ENCODE measurements at regions not wholly inside any gene's neighbourhood (a gene's known extent, or its start where the extent isn't known, plus 50 kb on each side); places are given as distances from the start of the nearest gene placed in this dataset.
"Not testable (repeated sequence)": the region's sequence is repeated elsewhere in the genome, so short reads cannot be mapped to it uniquely, and the experiment has no call there.

DNA sequence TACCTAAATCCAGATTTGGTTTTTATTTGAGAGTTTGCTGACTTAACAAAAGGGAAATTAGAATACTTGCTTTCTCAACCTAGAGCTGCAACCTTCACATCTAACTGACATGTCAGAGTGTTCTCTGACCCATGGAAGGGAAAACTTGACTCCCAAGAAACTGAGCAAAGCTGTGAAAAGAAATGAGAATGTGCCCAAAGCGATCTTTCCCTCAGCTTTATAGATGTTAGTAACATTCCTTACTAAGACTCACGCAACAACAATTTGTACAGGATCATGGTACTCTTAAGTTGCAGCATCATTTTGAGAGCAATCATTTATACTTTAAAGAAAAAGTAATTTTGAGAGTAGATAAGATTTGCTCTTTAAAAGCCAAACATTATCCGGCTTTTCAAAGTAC is 117.0 kb upstream of the FBXL7 start:
- no peak for DNase-seq

DNA sequence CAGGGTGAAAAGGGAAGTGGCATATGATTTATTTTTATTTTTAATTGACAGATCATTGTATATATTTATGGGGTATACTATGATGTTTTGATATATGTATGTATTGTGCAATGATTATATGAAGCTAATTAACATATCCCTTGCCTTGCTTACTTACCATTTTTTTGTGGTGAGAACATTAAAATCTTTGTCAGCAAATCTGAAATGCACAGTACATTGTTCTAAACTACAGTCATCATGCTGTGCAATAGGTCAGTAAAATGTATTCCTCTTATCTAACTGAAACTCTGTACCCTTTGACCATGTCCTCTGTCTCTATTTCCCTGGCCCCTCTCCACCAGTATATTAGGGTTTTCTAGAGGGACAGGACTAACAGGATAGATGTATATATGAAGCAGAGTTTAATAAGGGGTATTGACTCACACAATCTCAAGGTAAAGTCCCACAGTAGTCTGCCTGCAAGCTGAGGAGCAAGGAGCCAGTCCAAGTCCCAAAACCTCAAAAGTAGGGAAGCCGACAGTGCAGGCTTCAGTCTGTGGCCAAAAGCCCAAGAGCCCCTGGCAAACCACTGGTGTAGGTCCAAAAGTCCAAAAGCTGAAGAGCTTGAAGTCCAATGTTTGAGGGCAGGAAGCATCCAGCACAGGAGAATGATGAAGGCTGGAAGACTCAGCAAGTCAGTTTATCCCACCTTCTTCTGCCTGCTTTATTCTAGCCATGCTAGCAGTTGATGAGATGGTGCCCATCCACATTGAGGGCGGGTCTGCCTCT is 122.2 kb upstream of the FBXL7 start:
- DNase-seq, result no peak

DNA sequence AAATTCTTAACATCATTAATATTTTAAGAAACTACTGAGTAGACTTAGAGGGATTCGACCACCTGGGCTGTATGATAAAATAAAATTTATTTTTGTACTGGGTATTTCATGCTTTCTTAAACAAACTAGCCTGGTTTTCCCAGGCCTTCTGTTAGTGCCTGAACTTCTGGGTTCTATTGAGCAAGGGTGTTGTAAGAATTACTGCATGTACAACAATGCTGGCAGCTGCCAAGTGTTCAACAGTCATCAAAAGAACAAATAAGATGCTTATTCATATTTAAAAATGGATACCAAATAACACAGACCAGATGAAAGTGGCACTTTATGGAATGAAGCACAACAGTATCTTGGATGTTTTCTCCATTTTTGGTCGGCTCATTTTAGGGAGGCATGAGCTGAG is 123.2 kb upstream of the FBXL7 start:
- no peak for DNase-seq

DNA sequence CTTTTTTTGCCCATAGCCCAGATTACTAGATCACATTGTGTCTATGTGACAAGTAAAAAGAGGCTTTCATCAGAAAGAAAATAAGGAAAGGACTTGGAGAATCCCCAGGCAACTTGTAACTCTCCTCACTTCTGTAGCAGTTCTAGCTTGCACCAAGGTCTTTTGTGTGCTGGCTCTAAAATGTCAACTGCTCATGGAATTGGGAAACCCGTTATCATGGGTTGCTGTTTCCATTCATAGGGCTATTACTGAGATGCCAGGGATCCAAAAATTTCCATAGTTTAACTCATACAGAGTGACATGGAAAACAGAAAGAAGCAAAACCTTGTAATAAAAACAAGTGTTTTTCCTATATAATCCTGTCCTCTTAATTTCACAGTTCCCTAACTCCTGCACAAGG is 123.9 kb upstream of the FBXL7 start:
- DNase-seq, result no peak

DNA sequence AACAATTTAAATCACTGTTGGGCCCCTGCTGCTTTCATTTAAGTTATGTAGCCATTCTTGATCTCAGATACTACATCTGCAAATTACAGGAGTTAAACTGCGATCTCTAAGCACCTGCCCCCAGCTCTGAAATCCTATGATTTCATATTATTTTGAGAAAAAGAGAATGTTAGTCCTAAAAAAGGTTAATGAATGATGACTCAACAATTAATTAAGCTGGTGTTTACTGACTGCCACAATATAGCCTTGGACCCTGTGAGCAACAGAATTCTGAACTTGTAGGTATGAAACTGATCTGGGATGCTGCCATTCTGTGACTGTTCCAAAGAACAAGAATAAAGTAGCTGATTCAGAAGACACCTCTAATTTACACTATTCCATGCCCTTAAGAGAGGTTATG is 124.4 kb upstream of the FBXL7 start:
- DNase-seq, result no peak

DNA sequence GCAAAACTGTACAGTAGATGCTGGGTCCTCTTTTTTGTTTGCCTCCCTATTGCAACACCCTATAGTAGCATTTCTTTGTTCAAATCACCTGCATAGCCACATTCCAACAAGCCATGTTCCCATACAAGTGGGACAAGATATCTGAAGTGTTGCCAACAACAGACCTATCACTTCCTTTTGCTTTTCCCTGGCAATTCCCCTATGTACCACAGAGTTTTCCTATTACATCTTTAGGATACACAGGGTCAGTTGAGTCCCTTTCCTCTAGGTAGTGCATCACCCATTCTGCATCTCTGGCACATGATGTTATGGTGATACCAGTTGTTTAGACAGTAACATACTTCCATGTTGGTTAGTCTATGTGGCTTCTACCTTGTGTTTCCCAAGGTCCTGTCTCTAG is 125.1 kb upstream of the FBXL7 start:
- DNase-seq, result no peak

DNA sequence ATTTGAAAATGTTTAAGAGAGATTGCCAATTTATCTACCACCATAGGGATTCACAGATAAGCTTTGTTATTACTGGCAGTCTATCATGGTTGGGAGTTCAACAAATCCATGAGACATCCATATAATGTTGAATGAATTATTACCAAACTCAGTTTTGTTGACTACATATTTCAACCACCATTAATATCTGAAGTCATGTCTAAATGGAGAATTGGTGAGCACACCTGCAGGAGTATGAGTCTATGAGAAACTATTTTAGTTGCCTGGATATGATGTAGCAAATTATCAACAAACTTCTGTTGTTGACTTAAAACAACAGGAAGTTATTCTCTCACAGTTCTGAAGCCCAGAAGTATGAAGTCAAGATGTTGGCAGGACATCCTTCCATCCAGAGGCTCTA is 126.8 kb upstream of the FBXL7 start:
- no peak for DNase-seq

DNA sequence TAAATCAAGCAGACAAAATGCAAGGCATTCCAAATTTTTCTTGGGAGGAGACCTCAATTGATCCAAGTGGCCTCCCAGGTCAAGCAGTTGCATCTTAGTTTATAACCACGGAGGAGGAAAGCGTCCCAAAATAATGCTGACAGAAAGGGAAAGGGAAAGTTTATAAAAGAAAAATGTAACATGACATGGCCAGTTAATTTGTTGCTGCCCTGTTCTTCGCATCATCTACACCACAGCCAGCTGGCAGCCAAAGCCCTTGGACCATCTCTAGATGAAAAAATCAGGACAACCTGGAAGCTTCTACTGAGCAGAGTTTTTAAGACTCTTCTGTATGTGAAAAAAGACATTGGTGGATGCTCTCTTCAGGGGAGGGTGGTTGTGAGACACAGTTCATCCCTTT is 128.8 kb upstream of the FBXL7 start:
- no peak for DNase-seq

DNA sequence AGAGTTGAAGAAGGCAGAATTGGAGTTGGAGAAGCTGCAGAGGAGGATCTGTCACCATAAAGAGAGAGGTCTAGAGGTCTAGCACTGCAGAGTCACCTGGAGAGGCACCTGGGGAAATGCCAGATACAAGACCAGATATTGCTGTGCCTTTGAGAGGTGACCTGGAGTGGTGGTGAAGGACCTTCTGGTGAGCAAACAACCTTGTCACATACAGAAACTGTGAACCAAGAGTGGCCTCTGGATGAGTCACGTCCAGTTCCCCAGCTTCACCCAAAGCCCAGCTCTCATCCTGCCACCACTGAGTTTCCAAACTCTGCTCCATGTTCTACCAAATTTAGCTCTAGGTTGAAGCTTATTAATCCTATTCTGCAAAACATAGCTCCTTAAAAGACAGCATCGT is 131.1 kb upstream of the FBXL7 start:
- no peak for DNase-seq

DNA sequence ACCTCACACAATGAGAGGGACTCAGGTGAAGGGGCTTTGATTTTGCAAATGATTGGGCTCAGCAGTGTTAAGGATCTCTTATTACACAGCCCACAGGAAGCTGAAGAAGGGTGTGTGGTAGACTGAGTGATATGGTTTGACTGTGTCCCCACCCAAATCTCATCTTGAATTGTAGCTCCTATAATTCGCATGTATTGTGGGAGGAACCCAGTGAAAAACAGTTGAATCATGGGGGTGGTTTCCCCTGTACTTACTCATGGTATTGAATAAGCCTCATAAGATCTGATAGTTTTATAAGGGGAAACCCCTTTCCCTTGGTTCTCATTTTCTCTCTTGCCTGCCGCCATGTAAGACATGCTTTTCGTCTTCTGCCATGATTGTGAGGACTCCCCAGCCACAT is 132.5 kb upstream of the FBXL7 start:
- no peak for DNase-seq

DNA sequence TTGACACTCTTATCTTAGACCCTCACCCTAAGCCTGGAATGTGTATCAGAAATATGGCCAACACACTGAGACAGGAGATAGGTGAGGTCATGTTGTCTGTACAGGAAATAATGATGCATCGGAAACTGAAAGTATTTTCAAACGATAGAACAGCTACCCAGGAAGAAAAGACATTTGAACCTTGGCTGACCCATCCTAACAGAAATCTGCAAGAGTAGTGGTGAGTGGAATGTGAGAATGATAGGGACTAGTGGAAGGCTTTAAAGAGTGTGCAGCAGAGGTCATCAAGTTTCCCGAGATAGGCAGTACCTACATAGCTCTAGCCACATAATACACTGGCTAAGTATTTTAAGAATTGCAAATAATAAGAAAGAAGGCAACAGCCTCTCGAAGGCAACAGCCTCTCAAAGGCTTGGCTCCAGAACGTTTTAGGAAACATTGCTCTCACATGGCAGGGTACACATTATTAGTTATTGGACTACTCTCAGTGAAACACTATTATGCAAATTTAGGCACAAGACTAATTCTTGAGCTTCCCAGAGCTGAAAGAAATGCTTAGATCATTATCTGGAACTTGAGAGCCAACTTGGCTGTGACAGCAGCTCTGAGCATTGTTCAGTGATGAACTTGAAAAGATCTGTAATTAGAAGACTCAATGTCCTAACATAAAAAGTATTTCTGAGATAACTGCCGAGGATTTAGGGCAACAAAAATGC is 133.1 kb upstream of the FBXL7 start:
- no peak for DNase-seq

DNA sequence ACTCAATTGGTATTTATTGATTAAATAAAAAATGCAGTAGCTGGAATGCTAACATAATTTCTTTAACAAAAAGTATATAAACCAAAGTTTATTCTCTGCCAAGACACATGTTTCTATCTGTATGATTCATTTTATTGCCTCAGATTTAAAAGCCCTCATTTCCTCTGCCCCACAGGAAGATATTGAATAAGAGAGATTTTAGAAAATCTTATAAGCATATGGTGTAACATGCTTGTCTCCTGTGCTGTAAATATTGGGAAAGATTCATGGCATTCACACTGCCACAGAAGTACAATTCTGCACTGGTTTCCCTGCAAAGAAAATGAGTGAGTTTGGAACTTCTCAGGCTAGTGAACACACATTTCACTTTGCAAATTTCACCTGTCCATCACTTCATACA is 134.9 kb upstream of the FBXL7 start:
- DNase-seq, result no peak

DNA sequence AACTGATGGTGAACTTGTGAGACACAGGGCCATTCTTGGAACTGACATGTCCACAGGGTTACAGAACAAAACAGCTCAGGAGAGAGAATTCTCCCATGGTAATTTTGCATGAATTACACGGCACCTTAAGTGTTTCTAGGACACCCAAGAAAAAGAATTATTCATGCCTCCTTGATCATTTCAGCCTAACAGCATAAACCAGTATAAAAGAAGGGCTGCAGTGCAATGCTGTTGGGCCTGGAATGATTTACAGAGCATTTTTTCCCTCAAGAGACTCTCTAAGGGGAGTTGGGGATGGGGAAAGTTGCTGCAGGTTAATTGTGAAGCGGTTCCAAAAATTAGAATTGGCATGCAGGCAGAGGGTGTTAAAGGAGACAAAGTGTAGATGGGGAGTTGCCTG is 136.4 kb upstream of the FBXL7 start:
- no peak for DNase-seq

DNA sequence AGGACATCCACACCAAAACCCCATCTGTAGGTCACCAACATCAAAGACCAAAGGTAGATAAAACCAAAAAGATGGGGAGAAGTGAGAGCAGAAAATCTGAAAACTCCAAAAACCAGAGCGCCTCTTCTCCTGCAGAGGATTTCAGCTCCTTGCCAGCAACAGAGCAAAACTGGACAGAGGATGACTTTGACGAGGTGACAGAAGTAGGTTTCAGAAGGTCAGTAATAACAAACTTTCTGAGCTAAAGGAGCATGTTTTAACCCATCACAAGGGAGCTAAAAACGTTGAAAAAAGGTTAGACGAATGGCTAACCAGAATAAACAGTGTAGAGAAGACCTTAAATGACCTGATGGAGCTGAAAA is 142.9 kb upstream of the FBXL7 start:
- DNase-seq, result not testable (repeated sequence)

DNA sequence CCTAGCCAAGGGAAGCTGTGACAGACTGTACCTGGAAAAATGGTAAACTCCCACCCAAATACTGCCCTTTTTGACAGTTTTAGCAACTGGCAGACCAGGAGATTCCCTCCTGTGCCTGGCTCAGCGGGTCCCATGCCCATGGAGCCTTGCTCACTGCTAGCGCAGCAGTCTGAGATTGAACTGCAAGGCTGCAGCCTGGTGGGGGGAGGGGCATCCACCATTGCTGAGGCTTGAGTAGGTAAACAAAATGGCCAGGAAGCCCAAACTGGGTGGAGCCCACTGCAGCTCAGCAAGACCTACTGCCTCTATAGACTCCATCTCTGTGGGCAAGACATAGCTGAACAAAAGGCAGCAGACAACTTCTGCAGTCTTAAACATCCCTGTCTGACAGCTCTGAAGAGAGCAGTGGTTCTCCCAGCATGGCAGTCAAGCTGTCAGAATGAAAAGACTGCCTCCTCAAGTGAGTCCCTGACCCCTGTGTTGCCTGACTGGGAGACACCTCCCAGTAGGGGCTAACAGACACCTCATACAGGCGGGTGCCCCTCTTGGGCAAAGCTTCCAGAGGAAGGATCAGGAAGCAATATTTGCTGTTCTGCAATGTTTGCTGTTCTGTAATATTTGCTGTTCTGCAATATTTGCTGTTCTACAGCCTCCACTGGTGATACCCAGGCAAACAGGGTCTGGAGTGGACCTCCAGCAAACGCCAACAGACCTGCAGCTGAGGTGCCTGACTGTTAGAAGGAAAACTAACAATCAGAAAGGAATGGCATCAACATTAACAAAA is 143.5 kb upstream of the FBXL7 start:
- DNase-seq, result not testable (repeated sequence)

DNA sequence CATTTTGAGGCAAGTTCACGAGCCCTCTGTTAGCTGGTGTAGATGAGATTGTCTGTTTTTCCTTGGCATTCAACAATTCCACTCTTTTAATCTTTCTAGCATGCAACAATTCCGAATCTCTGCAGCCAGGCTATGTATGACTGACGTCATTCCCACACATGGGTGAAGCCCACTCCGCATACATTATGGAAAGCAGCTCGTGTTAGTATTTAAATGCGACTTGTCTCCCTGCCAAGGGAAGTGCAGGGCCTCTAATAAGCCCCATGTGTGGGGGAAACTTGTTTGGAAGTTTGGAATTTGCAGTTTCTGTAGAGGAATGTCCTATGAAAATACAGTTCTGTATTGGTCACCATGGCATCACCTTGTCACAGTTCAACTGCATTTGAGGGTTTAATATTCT is 146.0 kb upstream of the FBXL7 start:
- DNase-seq, result no peak

DNA sequence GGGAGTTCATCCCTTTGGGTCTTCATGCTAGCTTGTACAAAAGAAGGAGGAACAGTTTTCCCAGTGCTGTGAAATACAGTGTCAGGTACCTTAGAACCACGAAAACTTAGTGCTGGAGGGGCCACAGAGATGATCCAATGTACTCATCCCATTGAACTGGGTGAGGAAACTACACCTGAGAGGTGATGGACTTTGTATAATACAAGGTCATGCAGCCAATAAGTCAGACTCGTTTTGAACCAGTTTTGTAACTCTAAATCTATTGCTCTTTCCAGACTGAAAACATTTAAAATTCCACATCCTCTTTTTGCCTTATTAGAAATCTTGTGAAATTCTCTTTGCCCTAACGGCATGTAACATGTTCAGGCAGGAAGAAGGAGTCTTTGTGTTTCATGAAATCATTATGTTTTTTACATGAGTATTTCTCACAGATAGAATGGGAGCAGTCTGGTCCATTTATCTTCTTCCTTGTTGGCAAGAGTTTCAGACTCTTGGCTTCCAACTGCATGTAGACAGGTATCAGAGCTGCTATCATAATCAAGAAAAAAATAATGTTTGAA is 146.8 kb upstream of the FBXL7 start:
- no peak for DNase-seq

DNA sequence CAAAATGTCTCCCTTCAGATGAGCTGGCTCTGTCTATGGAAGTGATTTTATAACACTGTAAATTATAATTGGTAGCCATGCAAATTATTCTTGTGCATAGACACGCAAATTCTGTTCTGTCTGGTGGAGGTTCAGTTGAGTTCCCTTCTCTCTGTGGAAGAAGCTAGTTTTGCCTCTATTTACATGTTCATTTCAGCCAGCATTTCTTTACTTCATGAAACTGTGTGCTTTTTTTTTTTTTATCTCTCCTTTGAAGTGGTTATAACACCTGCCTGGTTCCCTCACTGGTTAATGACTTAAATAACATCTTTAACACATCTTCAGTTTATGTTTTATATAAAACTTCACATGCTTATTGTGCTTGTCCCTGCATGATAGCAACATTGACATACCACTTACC is 149.4 kb upstream of the FBXL7 start:
- DNase-seq, result no peak

DNA sequence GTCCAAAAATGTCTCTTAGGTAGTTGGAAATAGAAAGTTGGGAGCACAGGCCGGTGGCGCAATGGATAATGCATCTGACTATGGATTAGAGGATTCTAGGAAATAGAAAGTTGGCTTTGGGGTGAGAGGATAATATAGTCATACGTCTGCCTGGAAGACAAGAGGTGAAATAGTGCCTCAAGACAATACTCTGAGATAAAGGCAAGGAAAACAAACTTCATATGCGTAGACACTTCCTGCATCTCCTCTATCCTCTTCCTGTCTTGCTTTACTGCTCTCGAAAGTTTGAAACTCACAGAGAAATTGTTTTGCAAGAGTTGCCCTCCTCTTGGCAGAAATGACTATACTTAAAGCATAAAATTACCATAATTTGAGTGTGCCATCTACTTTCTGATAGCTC is 153.2 kb upstream of the FBXL7 start:
- no peak for DNase-seq

DNA sequence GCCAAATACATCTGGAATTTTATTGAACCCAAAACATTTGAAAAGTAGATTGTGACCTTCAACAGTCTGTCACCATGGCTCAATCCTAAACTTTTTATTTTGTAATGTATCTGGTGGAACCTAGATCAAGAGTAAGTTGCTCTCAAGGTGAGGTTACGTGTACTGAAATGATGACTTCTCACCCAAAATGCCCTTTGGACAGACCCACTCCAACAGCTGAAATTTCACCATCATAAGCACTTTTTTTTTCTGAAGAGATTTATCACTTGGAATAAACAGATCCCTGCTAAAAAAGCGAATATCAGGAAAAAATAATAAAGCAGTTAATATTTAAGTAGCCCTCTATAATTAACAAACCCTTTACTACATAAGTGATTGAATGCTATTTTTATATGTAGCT is 155.0 kb upstream of the FBXL7 start:
- DNase-seq, result no peak

DNA sequence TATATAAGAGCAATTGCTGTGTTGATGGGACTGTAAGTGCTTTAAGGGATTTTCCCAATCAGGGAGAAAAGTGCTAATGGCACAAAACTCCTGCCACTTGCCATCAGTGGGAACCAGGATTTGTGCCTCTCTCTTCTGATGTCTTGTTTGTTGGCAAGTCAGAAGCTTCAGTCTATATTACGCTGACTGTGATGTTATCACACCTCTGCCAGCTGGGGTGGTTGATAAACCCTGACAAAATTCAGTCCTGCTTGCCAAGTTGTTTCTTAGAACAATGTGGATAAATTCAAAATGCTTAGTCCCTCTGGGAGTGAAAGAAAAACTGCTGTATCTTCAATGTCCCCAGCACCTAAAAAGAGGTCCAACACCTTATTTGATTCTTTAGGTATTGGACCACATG is 161.4 kb upstream of the FBXL7 start:
- DNase-seq, result no peak

DNA sequence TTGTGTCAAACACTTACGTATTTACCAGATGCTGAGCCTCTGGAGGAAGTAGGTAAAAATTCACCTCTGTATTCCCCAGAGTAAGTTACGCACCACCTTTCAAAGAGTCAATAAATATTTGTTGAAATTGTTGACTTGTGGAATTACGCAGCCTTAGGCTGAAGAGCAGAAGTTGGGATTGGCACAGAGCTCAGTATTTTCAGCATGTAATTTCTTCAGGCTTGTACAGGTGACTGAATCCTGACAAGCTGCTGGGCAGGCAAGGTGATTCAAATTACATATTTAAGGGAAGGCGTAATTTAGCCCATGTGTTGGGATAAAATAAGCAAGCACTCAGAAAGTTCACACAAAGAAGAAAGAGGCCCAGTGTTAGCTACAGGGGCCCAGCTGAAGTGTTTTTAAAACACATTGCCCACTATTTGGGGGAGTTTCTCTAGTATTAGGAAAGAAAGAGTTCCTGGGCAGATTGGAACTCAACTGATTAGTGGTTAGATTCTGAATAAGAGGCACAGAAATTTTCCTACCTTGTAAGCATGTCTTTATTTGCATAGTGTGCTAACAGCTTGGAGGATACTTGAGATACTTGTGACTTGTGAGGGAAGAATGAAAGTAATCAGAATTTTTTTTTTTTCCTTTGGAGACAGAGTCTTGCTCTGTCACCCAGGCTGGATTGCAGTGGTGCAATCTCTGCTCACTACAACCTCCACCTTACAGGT is 165.3 kb upstream of the FBXL7 start:
- no peak for DNase-seq

DNA sequence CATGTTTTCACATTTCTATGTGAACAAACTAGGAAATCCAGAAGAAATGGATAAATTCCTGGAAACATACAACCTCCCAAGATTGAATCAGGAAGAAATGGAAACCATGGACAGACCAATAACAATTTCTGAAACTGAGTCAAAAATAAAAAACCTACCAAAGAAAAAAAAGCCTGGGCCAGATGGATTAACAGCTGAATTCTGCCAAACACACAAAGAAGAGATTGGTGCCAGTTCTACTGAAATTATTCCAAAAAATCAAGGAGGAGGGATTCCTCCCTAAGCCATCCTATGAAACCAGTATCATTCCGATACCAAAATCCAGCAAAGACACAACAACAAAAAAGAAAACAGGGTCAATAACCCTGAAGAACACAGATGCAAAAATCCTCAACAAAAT is 166.9 kb upstream of the FBXL7 start:
- DNase-seq, result no peak

Measured in NCI-H2081 treated with DMSO at 0.1 percent for 48 hours (cell line).